SU-DHL-6 (cell line): ENCODE measurements at regions not wholly inside any gene's neighbourhood (a gene's known extent, or its start where the extent isn't known, plus 50 kb on each side); places are given as distances from the start of the nearest gene placed in this dataset.

Source experiments
- EZH2phosphoT487 ChIP-seq: fragments of 200-600 bp; sonication (generic), shearing (Covaris generic); conservative IDR thresholded peaks from 2 replicates; pipeline ENCODE4 v1.6.1; 2018; ENCODE audit warnings: mild to moderate bottlenecking, antibody characterized with exemption, low read length, moderate library complexity, mixed read lengths
- TF ChIP-seq, protein P1 (sequence below): fragments of 200-600 bp; sonication (generic); IDR thresholded peaks from one replicate; pipeline ENCODE4 v1.5.1; 2017; ENCODE audit warnings: antibody characterized with exemption, mild to moderate bottlenecking, low read length, moderate library complexity; ENCODE audit not compliant: insufficient read depth, poor library complexity, severe bottlenecking

DNA sequence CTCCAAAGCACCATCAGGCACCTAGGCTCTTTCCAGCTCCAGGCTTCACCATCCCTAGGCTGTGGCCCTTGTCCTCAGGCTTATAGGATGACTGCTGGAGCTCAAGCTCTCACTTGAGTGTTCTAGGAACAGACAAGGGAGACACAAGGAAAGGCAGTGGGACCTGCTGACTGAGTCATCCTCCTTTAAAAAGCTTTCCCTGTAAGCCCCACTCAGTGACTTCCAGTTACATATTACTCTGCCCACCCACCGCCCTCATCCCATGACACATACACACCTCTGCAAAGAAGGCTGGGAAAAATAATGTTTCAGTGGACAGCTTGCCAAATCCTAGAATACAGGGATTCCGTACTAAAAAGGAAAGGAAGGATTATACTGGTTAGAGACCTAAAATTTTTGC lies 154.2 kb upstream of the ZNF366 start:
- TF ChIP-seq, protein P1, sequence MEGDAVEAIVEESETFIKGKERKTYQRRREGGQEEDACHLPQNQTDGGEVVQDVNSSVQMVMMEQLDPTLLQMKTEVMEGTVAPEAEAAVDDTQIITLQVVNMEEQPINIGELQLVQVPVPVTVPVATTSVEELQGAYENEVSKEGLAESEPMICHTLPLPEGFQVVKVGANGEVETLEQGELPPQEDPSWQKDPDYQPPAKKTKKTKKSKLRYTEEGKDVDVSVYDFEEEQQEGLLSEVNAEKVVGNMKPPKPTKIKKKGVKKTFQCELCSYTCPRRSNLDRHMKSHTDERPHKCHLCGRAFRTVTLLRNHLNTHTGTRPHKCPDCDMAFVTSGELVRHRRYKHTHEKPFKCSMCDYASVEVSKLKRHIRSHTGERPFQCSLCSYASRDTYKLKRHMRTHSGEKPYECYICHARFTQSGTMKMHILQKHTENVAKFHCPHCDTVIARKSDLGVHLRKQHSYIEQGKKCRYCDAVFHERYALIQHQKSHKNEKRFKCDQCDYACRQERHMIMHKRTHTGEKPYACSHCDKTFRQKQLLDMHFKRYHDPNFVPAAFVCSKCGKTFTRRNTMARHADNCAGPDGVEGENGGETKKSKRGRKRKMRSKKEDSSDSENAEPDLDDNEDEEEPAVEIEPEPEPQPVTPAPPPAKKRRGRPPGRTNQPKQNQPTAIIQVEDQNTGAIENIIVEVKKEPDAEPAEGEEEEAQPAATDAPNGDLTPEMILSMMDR = no peak
- no peak for TF ChIP-seq EZH2phosphoT487
